ENCODE measurements at regions not wholly inside any gene's neighbourhood (a gene's known extent, or its start where the extent isn't known, plus 50 kb on each side); places are given as distances from the start of the nearest gene placed in this dataset.

GRCh38 chr10:131644289-131644688 lies 256.5 kb upstream of the PPP2R2D start:
- TF ChIP-seq, protein P1, sequence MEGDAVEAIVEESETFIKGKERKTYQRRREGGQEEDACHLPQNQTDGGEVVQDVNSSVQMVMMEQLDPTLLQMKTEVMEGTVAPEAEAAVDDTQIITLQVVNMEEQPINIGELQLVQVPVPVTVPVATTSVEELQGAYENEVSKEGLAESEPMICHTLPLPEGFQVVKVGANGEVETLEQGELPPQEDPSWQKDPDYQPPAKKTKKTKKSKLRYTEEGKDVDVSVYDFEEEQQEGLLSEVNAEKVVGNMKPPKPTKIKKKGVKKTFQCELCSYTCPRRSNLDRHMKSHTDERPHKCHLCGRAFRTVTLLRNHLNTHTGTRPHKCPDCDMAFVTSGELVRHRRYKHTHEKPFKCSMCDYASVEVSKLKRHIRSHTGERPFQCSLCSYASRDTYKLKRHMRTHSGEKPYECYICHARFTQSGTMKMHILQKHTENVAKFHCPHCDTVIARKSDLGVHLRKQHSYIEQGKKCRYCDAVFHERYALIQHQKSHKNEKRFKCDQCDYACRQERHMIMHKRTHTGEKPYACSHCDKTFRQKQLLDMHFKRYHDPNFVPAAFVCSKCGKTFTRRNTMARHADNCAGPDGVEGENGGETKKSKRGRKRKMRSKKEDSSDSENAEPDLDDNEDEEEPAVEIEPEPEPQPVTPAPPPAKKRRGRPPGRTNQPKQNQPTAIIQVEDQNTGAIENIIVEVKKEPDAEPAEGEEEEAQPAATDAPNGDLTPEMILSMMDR (IDR thresholded peaks at IDR 0.05), result no peak
- no peak for TF ChIP-seq POLR2A (IDR thresholded peaks at IDR 0.05)

All from uterus (tissue), 2 donors.